Fibroblast of peridontal ligament (primary cell): ENCODE measurements at regions not wholly inside any gene's neighbourhood (a gene's known extent, or its start where the extent isn't known, plus 50 kb on each side); places are given as distances from the start of the nearest gene placed in this dataset.
"Not testable (repeated sequence)": the region's sequence is repeated elsewhere in the genome, so short reads cannot be mapped to it uniquely, and the experiment has no call there.

Source experiments
- DNase-seq: peaks from one replicate; pipeline ENCODE4 v3.0.0-alpha.2; 2010; ENCODE audit errors: extremely low read depth

GRCh38 chr12:63410197-63410596 lies 258.1 kb downstream of the DPY19L2 start:
- no peak for DNase-seq

- no peak for DNase-seq
Measured at GRCh38 chr12:63406781-63407180, 255.8 kb upstream of the AVPR1A start.

GRCh38 chr12:63404611-63405010 lies 253.6 kb upstream of the AVPR1A start:
- no peak for DNase-seq

- DNase-seq = no peak
Measured at GRCh38 chr12:63403256-63403655, 252.3 kb upstream of the AVPR1A start.

GRCh38 chr12:63400718-63401117 lies 249.7 kb upstream of the AVPR1A start:
- no peak for DNase-seq

GRCh38 chr12:63400318-63400717 lies 249.3 kb upstream of the AVPR1A start:
- no peak for DNase-seq

- no peak for DNase-seq
Measured at GRCh38 chr12:63397807-63398206, 246.8 kb upstream of the AVPR1A start.

GRCh38 chr12:63396135-63396534 lies 245.1 kb upstream of the AVPR1A start:
- DNase-seq = no peak

- no peak for DNase-seq
Measured at GRCh38 chr12:63394983-63395382, 244.0 kb upstream of the AVPR1A start.

GRCh38 chr12:63394349-63394748 lies 243.3 kb upstream of the AVPR1A start:
- no peak for DNase-seq

- DNase-seq = no peak
Measured at GRCh38 chr12:63389211-63389610, 238.2 kb upstream of the AVPR1A start.

- DNase-seq = no peak
Measured at GRCh38 chr12:63387771-63388170, 236.8 kb upstream of the AVPR1A start.

- DNase-seq = no peak
Measured at GRCh38 chr12:63382930-63383329, 231.9 kb upstream of the AVPR1A start.

GRCh38 chr12:63362791-63363190 lies 211.8 kb upstream of the AVPR1A start:
- DNase-seq = no peak

- DNase-seq = no peak
Measured at GRCh38 chr12:63362166-63362565, 211.2 kb upstream of the AVPR1A start.

GRCh38 chr12:63354969-63355368 lies 204.0 kb upstream of the AVPR1A start:
- no peak for DNase-seq

GRCh38 chr12:63353559-63353958 lies 202.6 kb upstream of the AVPR1A start:
- no peak for DNase-seq

GRCh38 chr12:63351370-63351769 lies 200.4 kb upstream of the AVPR1A start:
- no peak for DNase-seq

GRCh38 chr12:63348556-63348955 lies 197.6 kb upstream of the AVPR1A start:
- no peak for DNase-seq

GRCh38 chr12:63337158-63337557 lies 186.2 kb upstream of the AVPR1A start:
- not testable (repeated sequence) for DNase-seq

- no peak for DNase-seq
Measured at GRCh38 chr12:63326260-63326659, 175.3 kb upstream of the AVPR1A start.

- no peak for DNase-seq
Measured at GRCh38 chr12:63325757-63326156, 174.8 kb upstream of the AVPR1A start.

GRCh38 chr12:63323942-63324341 lies 172.9 kb upstream of the AVPR1A start:
- no peak for DNase-seq

- DNase-seq = no peak
Measured at GRCh38 chr12:63321373-63321772, 170.4 kb upstream of the AVPR1A start.
